Tibial nerve (tissue), 4 donors: ENCODE measurements at regions not wholly inside any gene's neighbourhood (a gene's known extent, or its start where the extent isn't known, plus 50 kb on each side); places are given as distances from the start of the nearest gene placed in this dataset.

Source experiments
- CTCF ChIP-seq, 5 experiments: fragments of 200-600 bp in 3 of 5; fragments of 450-650 bp in 2 of 5; sonication (generic) in 3 of 5; IDR thresholded peaks; one replicate each; pipeline ENCODE4 v1.5.1; 2016 to 2019; ENCODE audit warnings: antibody characterized with exemption in 5 of 5, mild to moderate bottlenecking in 3 of 5, moderate library complexity in 2 of 5
- EP300 ChIP-seq, 2 donors: sonication (generic); formaldehyde crosslinking; IDR thresholded peaks; one replicate each; pipeline ENCODE4 v1.6.1; 2017; ENCODE audit warnings: antibody characterized with exemption in 2 of 2, mild to moderate bottlenecking in 1 of 2
- POLR2A ChIP-seq, 2 donors: fragments of 450-650 bp; IDR thresholded peaks; one replicate each; pipeline ENCODE4 v1.6.1; 2017; ENCODE audit warnings: antibody characterized with exemption in 2 of 2, mild to moderate bottlenecking in 2 of 2, moderate library complexity in 2 of 2

- TF ChIP-seq CTCF (IDR thresholded peaks at IDR 0.05): no peak
- no peak for TF ChIP-seq POLR2A (IDR thresholded peaks at IDR 0.05)
- TF ChIP-seq EP300 (IDR thresholded peaks at IDR 0.05): no peak
Observed at GRCh38 chr9:27747450-27747849, 174.2 kb upstream of the C9orf72 start.
